ENCODE measurements at regions not wholly inside any gene's neighbourhood (a gene's known extent, or its start where the extent isn't known, plus 50 kb on each side); places are given as distances from the start of the nearest gene placed in this dataset.
"Not testable (repeated sequence)": the region's sequence is repeated elsewhere in the genome, so short reads cannot be mapped to it uniquely, and the experiment has no call there.

DNA sequence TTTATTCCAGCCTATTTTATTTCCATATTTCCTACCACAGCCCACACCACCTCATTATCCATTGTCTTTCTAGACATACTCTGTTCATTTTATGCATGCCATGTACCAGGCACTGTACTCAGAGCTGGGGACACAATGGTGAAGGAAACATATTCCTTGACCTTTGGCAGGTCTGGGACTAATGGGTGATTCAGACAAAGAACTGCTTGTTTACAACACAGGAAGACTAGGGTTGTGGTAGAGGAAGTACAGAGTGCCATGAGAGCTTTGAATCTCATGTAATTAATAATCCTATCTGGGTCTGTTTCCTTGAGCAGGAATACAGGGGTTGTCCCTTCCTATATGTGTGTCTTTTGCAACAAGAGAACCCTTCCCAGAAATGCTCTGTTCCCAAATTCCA lies 75.1 kb upstream of the NUDT10 start:
- peaks cover 0 to 7% of the 10 kb centered on the region in 2 donors for H3K27me3 ChIP-seq
- no peak for DNase-seq (ENCODE audit: low spot score in 2 of 2)
- no peaks in the 10 kb centered on the region for H3K9me3 ChIP-seq

DNA sequence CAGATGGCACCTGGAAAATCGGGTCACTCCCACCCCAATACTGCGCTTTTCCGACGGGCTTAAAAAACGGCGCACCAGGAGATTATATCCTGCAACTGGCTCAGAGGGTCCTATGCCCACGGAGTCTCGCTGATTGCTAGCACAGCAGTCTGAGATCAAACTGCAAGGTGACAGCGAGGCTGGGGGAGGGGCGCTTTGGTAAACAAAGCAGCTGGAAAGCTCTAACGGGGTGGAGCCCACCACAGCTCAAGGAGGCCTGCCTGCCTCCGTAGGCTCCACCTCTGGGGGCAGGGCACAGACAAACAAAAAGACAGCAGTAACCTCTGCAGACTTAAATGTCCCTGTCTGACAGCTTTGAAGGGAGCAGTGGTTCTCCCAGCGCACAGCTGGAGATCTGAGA lies 70.4 kb upstream of the NUDT10 start:
- H3K27me3 ChIP-seq; H3K36me3 ChIP-seq; DNase-seq (ENCODE audit: low spot score in 2 of 2); intact Hi-C loops (cut with DNase I; ENCODE audit: low total_unique reads); H3K27ac ChIP-seq; H3K4me3 ChIP-seq; H3K4me1 ChIP-seq; H3K9me3 ChIP-seq: not testable (repeated sequence)

More for the DNA sequence above, 75.1 kb upstream of the NUDT10 start:
- H3K27ac ChIP-seq = no peak overlapping the region
- no peaks in the 10 kb centered on the region for H3K4me1 ChIP-seq
- intact Hi-C loops (cut with DNase I; ENCODE audit: low total_unique reads) = no loop called here
- TF ChIP-seq POLR2A (IDR thresholded peaks at IDR 0.05) (no peak), POLR2AphosphoS5 (IDR thresholded peaks at IDR 0.05) (no peak)
- TF ChIP-seq, protein P1, sequence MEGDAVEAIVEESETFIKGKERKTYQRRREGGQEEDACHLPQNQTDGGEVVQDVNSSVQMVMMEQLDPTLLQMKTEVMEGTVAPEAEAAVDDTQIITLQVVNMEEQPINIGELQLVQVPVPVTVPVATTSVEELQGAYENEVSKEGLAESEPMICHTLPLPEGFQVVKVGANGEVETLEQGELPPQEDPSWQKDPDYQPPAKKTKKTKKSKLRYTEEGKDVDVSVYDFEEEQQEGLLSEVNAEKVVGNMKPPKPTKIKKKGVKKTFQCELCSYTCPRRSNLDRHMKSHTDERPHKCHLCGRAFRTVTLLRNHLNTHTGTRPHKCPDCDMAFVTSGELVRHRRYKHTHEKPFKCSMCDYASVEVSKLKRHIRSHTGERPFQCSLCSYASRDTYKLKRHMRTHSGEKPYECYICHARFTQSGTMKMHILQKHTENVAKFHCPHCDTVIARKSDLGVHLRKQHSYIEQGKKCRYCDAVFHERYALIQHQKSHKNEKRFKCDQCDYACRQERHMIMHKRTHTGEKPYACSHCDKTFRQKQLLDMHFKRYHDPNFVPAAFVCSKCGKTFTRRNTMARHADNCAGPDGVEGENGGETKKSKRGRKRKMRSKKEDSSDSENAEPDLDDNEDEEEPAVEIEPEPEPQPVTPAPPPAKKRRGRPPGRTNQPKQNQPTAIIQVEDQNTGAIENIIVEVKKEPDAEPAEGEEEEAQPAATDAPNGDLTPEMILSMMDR (IDR thresholded peaks at IDR 0.05) = no peak
- H3K4me3 ChIP-seq = no peak overlapping the region
- no peaks in the 10 kb centered on the region for H3K36me3 ChIP-seq

DNA sequence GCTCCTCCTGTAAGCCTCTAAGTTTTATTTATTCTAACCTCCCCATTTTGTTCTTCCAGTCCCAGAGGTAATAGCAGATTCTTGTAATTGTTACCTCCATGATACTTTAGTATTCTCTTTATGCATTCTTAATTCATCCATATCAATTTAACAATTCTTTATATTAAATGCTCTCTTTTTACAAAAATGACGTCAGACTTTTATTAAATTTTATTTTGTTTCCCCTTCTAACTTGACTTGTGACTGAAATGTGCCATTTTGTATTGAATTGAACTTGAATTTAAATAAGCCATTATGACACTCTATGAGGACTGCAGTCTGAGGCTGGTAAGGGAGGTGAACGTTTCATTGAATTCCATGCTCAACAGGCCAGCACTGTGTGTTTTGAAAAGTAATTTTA lies 60.0 kb upstream of the NUDT10 start:
- no peak overlapping the region for H3K27ac ChIP-seq
- no peaks in the 10 kb centered on the region for H3K36me3 ChIP-seq
- no peaks in the 10 kb centered on the region for H3K4me1 ChIP-seq
- peaks cover 0 to 4% of the 10 kb centered on the region in 2 donors for H3K27me3 ChIP-seq
- H3K9me3 ChIP-seq = peaks cover 0 to 6% of the 10 kb centered on the region in 2 donors
- H3K4me3 ChIP-seq = no peak overlapping the region
- TF ChIP-seq, protein P1 (IDR thresholded peaks at IDR 0.05) = no peak
- TF ChIP-seq POLR2AphosphoS5 (IDR thresholded peaks at IDR 0.05) (no peak), POLR2A (IDR thresholded peaks at IDR 0.05) (no peak)
- intact Hi-C loops (cut with DNase I; ENCODE audit: low total_unique reads) = no loop called here
- DNase-seq (ENCODE audit: low spot score in 2 of 2) = no peak

DNA sequence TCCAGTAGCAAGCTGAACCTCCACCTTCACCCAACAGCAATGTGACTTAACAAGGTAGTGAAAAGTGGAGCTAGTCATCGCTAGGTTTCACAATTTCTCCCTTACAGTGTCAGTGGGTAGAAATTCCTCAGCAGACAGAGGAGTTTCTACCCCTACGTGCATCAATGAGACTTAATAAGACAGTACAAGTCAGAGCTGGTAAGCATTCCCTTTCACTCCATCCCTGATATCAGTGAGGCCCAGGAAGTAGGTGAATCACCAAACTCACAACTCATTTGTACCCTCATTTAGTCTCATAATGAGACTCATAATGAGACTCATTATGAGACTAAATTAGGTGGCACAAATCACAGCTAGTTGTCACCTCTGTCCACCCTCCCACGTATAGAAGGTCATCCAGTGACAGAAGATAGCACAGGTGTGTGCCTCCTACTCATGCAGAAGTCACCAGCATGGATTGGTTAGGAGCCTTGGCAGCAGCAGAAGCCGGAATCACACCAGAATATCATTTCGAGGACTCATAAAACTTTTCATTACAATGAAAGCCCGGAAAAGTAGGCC lies 50.8 kb upstream of the NUDT10 start:
- no peak overlapping the region for H3K27ac ChIP-seq
- TF ChIP-seq POLR2AphosphoS5 (IDR thresholded peaks at IDR 0.05) (no peak), POLR2A (IDR thresholded peaks at IDR 0.05) (no peak)
- TF ChIP-seq, protein P1 (IDR thresholded peaks at IDR 0.05) = no peak
- H3K4me3 ChIP-seq = no peak overlapping the region
- intact Hi-C loops (cut with DNase I; ENCODE audit: low total_unique reads) = no loop called here
- H3K9me3 ChIP-seq = no peaks in the 10 kb centered on the region
- peaks cover 0 to 17% of the 10 kb centered on the region in 2 donors for H3K27me3 ChIP-seq
- peaks cover 5% of the 10 kb centered on the region for H3K36me3 ChIP-seq
- no peak for DNase-seq (ENCODE audit: low spot score in 2 of 2)
- H3K4me1 ChIP-seq = no peaks in the 10 kb centered on the region

Data from breast epithelium (tissue), 4 donors.